ENCODE measurements at regions not wholly inside any gene's neighbourhood (a gene's known extent, or its start where the extent isn't known, plus 50 kb on each side); places are given as distances from the start of the nearest gene placed in this dataset.
"Not testable (repeated sequence)": the region's sequence is repeated elsewhere in the genome, so short reads cannot be mapped to it uniquely, and the experiment has no call there.

GRCh38 chr5:15009420-15009819, 137.8 kb upstream of the ANKH start:
- DNase-seq, result peak; percentile 61

DNA sequence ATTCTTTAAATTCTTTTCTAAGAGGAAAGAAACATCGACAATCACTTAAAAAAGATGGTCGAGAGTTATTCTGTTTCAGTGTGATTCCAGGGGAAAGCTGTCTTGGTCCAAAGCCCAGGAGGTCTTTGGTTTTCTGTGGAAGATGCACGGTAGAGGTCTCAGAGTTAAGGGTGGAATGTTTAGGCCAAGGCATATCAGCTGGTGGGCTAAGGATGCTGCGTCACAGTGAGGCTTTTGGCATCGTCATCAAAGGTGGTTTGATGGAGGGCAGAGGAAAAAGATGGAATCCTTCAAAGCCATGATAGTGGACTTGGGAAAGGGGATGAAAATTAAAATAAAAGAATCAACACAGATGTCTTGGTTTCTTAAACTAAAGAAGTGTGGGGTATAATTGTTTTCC, 137.3 kb upstream of the ANKH start:
- no peak for DNase-seq

GRCh38 chr5:15008476-15008875, 136.9 kb upstream of the ANKH start:
- no peak for DNase-seq

DNA sequence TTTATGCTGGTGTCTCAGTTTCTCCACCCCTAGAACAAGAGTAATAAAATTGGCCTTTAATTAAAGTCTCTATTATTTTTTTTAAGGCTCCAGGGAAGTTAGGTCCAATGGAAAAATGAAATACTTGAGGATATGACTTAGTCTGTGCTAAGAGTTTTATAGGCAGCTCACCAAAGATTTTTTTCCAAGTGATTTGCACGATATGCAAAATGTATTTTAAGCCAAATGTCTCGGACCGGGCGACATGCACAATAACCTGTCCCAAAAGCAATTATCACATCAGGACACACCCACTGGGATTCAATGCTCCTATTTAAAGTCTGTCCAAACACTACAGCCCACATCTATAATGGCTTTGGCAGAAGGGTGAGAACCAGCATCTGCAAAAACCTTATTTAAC, 136.1 kb upstream of the ANKH start:
- no peak for DNase-seq

GRCh38 chr5:15004506-15004905, 132.9 kb upstream of the ANKH start:
- DNase-seq, result no peak

GRCh38 chr5:15003511-15003920, 131.9 kb upstream of the ANKH start:
- DNase-seq, result peak; percentile 77

DNA sequence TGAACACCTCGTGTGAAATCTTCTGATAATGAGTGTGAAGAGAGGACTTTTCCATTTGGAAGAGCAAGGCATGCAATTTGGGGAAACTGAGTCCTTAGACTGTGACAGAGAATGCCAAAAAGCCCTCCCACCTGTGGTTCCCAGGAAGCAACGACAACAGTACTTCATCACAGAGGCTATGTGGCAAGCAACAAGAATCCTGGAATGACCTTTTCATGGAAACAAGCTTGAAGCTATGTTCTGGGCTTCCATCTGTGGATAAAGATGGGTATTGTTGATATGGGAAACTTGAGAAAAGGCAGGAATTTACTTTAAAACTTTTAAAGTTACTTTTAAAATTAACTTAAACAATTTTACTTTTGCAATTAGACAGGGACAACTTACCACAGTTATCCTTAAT, 131.2 kb upstream of the ANKH start:
- no peak for DNase-seq

GRCh38 chr5:15002173-15002572, 130.6 kb upstream of the ANKH start:
- no peak for DNase-seq

DNA sequence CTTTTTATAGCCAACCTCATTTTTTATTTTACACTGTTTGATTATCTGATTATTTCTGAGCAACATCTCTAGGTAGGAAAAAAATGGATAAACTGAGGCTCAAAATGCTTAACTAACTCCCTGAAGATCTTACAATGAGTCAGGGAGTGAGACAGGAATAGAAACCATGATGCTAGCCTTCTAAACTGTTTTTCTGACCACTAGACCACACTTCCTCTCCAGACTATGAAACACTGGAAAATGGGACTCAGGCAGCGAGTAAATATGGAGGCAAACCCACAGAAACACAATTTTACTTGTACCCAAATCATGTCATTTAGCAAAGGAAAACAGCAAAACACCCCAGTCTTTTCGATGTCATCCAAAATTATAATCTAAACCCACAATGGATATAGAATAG, 129.9 kb upstream of the ANKH start:
- no peak for DNase-seq

DNA sequence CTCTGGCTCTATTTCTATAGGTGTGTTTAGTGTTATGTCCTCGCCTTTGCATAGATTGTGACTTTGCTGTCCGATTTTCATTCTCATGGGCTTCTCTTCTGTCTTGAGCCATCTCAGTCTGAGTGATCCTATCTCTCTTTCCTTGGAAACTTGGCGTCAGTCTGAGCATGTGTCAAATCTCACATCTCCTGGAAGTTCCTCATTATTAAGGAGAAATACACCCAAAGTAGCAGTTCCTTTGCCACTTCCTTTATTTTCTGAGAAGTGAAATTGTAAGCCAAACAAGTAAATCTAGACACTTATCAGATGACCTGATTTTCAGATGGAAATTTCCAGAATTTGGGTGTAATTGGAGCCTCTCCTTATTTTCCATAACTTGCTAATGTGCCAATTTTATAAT, 126.9 kb upstream of the ANKH start:
- no peak for DNase-seq

DNA sequence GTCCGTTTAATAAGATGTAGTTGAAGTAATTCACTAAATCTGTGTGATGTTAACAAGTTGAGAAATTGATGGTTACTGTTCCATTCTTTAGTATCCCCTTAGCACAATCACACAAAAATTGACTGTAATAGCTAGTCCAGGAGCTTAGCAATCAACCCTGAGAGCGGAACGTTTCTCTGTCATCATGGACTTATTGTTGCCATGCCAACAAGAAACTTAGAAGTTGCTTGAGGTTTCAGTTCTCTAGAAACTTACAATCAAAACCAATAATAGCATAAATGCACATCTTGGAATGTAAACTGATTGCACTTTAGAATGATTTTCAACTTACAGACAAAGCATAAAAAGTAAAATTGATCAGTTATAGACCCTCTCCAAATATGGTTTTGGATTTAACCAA, 125.4 kb upstream of the ANKH start:
- no peak for DNase-seq

DNA sequence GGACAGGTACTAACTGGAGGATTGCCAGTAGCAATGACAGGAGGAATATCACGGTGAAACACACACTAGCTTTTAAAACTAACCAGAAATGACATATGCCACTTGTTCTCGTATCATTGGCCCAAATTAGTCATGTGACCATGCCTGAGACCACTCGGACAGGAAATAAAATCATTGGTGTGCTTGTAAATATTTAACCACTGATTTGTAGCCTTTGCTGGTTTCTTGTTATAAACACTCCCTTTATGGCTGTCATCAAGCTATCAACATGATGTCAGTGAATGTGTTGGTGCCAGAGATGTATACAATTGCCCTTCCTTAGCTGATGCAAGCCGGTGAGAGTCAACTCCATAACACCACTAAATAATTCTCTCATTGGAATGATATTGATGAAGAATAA, 123.7 kb upstream of the ANKH start:
- no peak for DNase-seq

- DNase-seq, result not testable (repeated sequence)
Measured at GRCh38 chr5:14993459-14994133, 122.0 kb upstream of the ANKH start.

- DNase-seq, result not testable (repeated sequence)
Measured at GRCh38 chr5:14992751-14993458, 121.3 kb upstream of the ANKH start.

DNA sequence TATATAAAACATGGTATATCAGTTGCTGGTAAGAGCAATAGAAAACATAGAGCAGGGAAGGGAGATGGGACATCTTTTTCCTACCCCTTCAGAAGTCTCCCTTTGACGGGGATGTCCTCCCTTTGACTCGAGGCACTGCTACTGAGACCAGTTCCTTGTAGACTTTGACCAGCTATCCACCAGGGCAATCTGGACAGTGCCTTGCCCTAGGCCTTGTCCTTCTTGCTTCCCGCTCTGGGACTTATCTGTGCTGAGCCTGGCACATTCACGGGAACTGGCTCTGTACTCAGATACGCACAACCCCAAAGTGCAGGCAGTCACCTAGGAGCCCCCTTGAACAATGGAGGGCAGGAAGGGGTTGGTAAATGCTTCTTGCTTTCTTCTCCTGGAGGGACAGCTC, 116.6 kb upstream of the ANKH start:
- no peak for DNase-seq

DNA sequence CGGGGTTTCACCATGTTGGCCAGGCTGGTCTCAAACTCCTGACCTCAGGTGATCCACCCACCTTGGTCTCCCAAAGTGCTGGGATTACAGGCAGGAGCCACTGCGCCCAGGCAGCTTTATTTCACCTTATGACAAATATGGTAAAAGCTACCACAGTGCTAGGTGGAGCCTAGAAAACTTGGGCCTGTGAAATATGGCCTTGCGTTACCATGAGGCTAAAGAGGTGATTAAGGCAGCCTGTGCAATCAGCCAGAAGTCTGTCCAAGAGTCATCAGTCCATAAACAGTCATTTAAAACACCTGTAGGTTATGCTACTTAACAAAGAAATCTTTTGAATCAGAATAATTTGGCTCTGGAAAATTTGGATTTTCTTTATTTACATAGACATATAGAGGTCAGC, 114.8 kb upstream of the ANKH start:
- no peak for DNase-seq

DNA sequence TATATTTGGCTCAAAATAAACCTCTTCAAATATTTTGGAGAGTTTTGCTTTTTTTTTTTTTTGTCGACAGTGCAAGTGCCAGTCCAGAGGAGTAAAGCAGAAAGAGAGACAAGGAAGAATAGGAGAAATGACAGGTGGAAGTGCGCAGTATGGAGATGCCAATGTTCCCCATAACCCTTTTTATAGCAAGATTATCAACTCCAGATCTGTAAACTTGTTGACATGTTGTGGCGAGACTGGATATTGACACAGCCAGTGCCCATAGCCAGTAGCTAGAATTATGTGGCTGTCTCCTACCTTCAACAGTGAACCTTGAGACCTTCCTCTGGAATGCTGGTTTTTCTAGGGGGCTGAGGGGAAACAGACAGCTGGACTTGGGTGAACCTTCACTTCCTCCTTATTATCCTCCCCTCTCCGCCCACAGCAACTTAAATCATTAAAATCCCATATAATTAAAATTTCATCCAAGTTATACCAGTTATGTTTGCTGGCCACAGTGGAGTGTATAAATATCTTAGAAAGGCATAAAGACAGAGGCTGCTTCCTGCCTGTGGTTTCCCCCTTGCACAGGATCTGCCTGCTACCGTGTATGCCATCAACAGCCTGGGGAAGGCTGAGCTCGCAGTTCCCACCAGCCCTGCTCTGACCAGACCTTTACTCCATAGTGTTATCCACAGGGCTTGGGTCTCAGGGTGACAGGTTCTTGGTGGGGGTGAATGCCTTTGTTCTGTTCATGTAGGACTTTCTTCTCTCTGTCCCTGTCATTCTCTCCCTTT, 112.3 kb upstream of the ANKH start:
- DNase-seq, result no peak

DNA sequence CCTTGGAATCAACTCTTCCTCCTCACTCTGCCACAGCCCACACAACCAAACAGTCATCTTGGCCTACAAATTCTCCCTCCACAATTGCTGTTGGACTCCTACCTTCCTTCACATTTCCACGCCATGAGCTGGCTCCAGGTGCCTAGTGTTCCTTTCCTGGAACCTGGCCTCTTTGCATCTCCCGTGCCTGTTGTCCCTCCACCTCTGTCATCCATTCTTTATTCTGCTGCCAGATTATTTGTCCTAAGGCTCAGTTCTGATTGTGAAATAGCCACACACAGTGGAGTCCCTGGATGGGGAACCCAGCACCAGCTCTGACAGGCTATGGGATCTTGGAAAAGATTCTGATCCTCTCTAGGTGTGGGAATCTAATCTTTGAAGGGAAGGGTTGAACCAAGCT, 109.1 kb upstream of the ANKH start:
- DNase-seq, result no peak

DNA sequence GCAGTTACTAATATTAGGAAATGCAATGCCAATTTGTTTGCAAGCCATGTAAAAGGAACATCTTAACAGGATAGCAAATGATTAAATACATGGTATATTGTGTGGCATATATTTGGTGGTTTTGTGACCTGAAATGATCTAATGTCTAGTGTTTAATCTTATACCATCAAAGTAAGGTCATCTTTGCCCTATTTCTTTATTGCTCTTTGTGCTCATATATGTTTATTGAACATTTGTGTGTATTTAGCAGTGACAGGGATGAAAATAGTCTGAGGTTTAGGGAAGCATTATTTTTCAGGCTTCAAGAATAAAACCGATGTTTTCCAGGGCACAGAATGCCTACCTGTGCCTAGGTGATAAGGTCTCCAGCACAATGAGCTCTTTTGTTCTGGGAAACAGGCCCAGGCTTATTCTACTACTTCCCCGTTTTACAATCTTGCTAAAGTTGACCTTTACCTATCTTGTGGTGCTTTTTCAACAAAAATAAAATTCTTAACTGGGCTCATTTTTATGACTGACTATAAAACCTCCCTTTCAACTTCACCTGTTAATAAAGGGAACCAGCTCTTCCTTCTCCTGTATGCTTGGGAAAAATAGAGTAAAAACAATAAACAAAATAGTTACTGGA, 105.6 kb upstream of the ANKH start:
- no peak for DNase-seq

GRCh38 chr5:14976486-14976885, 104.9 kb upstream of the ANKH start:
- no peak for DNase-seq

DNA sequence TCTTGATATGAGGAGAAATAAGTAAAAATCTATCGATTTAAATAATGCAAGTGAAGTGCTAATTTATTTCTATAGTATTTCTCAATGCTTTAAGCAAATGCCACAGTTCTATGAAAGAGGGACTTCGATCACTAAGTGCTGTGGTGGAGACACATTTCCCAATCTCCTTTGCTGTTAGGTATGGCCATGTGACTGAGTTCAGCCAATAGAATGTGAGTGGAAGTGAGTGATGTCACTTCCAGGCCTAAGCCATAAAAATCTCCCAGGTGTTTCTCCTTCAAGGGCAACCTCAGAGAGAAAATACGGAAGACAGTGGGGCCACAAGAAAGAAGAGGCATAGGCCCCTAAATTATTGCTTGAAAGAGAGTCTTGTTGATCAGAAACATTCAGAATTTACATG, 100.3 kb upstream of the ANKH start:
- DNase-seq, result no peak

DNA sequence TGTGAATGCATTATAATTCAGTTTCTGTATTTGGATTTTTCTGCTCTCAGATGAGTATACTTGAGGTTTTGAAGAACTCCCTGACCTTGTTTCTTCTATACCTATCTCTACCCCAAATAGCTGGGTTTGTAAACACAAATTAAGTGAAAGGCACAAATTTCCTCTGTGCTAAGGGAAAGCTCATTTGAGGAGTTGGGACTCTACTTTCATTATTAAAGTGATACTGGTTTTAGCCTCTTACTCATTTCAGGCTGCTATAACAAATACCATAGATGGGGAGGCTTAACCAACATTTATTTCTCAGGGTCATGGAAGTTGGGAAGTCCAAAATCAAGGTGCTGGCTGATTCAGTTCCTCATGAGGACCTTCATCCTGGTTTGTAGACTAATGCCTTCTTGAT, 97.2 kb upstream of the ANKH start:
- DNase-seq, result no peak

- DNase-seq, result no peak
Measured at GRCh38 chr5:14967166-14967565, 95.6 kb upstream of the ANKH start.

- no peak for DNase-seq
Measured at GRCh38 chr5:14965815-14966214, 94.2 kb upstream of the ANKH start.

Measured in NCI-H2081 treated with DMSO at 0.1 percent for 48 hours (cell line).